ENCODE measurements at regions not wholly inside any gene's neighbourhood (a gene's known extent, or its start where the extent isn't known, plus 50 kb on each side); places are given as distances from the start of the nearest gene placed in this dataset.

DNA sequence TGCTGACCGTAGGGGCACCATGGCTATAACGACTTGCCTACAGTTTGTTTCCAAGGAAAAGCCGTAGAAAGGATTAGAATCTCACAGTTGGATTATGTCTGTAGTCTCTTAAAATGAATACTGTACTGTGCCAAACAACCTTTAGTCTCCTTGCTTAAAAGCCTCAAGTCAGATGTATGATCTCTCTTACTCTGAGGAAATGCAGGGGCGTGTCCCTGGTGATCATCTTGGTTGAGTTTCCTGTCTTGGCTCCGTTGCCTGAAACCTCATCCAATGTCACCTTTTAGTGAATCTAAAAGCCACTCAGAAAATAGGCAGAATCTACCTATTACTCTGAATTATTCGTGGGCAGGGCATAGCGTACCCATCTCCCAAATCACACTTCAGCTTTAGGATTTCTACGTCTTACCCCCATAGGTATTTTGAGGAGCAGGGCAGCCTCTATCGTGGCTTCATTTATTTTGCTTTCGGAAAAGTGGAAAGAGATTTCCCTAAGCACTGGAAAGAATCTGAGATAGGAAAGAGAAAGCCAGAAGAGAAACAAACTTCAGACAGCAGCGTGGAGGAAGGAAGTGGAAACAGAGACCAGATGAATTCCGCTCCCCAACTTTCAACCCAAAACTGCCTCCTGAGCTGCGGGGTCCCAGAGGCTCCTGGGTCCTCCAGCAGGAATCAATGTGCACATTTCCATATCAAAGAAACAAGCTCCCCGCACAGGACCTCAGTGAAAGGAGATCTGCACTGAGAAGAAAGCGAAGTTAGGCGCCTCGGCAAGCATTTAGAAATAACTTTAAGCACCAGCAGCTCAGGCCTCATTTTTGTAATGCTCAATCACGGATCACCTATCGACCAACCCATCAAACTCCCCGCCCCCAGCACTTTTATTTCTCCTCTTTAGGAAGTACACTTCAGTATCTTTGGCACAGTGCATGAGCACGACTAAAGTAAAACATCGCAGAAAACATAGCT lies 245.8 kb downstream of the ETS1 start:
- WGBS, 2 donors: 79 to 86% methylated on average over 22 of the region's 22 CpGs
- no peak for ATAC-seq
- TF ChIP-seq, protein P1, sequence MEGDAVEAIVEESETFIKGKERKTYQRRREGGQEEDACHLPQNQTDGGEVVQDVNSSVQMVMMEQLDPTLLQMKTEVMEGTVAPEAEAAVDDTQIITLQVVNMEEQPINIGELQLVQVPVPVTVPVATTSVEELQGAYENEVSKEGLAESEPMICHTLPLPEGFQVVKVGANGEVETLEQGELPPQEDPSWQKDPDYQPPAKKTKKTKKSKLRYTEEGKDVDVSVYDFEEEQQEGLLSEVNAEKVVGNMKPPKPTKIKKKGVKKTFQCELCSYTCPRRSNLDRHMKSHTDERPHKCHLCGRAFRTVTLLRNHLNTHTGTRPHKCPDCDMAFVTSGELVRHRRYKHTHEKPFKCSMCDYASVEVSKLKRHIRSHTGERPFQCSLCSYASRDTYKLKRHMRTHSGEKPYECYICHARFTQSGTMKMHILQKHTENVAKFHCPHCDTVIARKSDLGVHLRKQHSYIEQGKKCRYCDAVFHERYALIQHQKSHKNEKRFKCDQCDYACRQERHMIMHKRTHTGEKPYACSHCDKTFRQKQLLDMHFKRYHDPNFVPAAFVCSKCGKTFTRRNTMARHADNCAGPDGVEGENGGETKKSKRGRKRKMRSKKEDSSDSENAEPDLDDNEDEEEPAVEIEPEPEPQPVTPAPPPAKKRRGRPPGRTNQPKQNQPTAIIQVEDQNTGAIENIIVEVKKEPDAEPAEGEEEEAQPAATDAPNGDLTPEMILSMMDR (IDR thresholded peaks at IDR 0.05): no peak
- H3K9me3 ChIP-seq: no peaks in the 10 kb centered on the region
- no peaks in the 10 kb centered on the region for H3K4me1 ChIP-seq
- H3K27me3 ChIP-seq: no peaks in the 10 kb centered on the region
- no peak overlapping the region for H3K27ac ChIP-seq
- H3K4me3 ChIP-seq: no peak overlapping the region
- no peak for FAIRE-seq
- no peak for DNase-seq
- intact Hi-C loops (cut with DNase I): no loop called here
- H3K36me3 ChIP-seq: no peaks in the 10 kb centered on the region

DNA sequence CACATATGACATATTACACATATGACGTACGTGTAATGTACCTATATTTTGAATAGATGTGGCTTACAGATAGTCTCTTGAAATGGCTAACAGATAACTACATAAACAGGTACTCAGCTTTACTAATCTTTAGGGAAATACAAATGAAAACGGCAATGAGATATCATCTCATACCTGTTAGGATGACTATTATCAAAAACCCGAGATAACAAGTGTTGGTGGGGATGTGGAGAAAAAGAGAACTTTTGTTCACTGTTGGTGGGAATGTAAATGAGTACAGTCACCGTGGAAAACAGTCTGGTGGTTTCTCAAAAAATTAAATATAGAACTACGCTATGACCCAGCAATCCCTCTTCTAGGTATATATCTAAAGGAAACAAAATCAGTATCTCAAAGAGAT lies 247.6 kb downstream of the ETS1 start:
- Histone ChIP-seq H3K4me1 (no peaks in the 10 kb centered on the region), H3K27ac (no peak overlapping the region), H3K4me3 (no peak overlapping the region), H3K9me3 (no peaks in the 10 kb centered on the region), H3K27me3 (no peaks in the 10 kb centered on the region), H3K36me3 (no peaks in the 10 kb centered on the region)
- FAIRE-seq (no peak), ATAC-seq (no peak), DNase-seq (no peak)
- TF ChIP-seq, protein P1 (IDR thresholded peaks at IDR 0.05): no peak
- WGBS, 2 donors: 65 to 77% methylated on average over 6 of the region's 6 CpGs
- intact Hi-C loops (cut with DNase I): no loop called here

DNA sequence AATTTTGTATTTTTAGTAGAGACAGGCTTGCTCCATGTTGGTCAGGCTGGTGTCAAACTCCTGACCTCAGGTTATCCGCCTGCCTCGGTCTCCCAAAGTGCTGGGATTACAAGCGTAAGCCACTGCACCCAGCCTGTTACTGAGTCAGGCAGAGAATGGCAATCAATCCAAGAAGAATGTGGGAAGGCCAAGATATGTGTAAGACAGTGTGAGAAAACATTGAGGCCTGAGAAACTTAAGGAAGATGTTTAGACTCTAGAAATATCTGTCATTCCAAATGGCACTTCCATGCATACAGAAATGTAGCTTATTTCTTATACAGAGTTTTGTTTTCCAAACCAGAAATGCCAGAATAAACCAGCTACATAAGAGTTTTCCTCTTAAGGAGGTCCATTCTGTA lies 248.5 kb downstream of the ETS1 start:
- Histone ChIP-seq H3K9me3 (no peaks in the 10 kb centered on the region), H3K4me1 (no peaks in the 10 kb centered on the region), H3K27ac (no peak overlapping the region), H3K27me3 (no peaks in the 10 kb centered on the region), H3K4me3 (no peak overlapping the region), H3K36me3 (no peaks in the 10 kb centered on the region)
- intact Hi-C loops (cut with DNase I): no loop called here
- 93 to 96% methylated on average over 3 of the region's 3 CpGs for WGBS, 2 donors
- TF ChIP-seq, protein P1 (IDR thresholded peaks at IDR 0.05): no peak
- ATAC-seq: no peak
- no peak for FAIRE-seq
- no peak for DNase-seq

DNA sequence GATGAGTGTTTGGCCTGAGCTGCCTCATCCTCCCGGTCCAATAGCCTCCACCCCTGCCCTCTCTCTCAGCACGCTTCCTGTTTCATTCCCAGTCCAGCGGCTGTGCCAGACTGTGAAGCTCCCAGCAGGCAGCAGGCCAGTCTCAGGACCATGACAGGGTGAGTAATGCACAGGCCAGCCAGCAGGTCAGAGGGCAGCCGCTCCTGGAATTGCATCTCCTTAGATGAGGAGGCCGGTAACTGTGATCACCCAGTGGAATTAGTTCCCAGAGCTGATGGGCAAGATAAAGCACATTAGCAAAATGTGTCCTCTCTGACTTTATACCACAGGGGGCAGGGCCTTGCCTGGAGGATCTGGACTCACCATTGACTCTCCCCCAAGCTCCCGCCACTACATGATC lies 251.2 kb downstream of the ETS1 start:
- Histone ChIP-seq H3K9me3 (no peaks in the 10 kb centered on the region), H3K27ac (no peak overlapping the region), H3K36me3 (no peaks in the 10 kb centered on the region), H3K27me3 (no peaks in the 10 kb centered on the region), H3K4me1 (no peaks in the 10 kb centered on the region), H3K4me3 (no peak overlapping the region)
- ATAC-seq: peak in 2 of 4 donors; percentile 28 to 54
- intact Hi-C loops (cut with DNase I): no loop called here
- DNase-seq: no peak
- TF ChIP-seq, protein P1 (IDR thresholded peaks at IDR 0.05): no peak
- no peak for FAIRE-seq
- WGBS, 2 donors: 58 to 60% methylated on average over 6 of the region's 6 CpGs

DNA sequence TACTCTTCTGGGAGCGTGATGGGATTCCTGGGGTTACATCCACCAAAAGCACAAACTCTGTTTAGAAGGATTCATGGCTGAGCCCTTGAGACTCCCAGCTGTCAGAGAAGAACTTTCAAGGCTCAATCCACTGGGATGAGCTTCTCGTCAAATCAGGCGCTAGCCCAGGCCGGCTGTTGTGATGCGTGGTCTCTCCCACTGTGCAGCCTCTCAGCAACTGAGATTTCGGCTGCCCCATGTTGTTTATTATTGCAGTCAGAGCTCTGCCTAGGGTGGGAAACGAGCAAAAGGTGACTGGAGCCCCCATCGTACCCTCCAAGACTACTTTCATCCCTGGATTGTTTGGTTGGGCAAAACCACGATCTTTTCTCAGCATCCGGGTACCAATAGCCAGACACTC lies 251.6 kb downstream of the ETS1 start:
- Histone ChIP-seq H3K36me3 (no peaks in the 10 kb centered on the region), H3K4me1 (no peaks in the 10 kb centered on the region), H3K4me3 (no peak overlapping the region), H3K9me3 (no peaks in the 10 kb centered on the region), H3K27ac (no peak overlapping the region), H3K27me3 (no peaks in the 10 kb centered on the region)
- intact Hi-C loops (cut with DNase I): no loop called here
- ATAC-seq (no peak), DNase-seq (no peak), FAIRE-seq (no peak)
- 79 to 84% methylated on average over 10 of the region's 10 CpGs for WGBS, 2 donors
- TF ChIP-seq, protein P1 (IDR thresholded peaks at IDR 0.05): no peak

Measured in pancreas (tissue), 10 donors.